HG02870 (cell line): ENCODE measurements at regions not wholly inside any gene's neighbourhood (a gene's known extent, or its start where the extent isn't known, plus 50 kb on each side); places are given as distances from the start of the nearest gene placed in this dataset.

Experiments
- ATAC-seq: cut with Tn5 transposase; IDR thresholded peaks from one replicate; pipeline ENCODE4 v1.9.1; 2021; ENCODE audit warnings: mild to moderate bottlenecking, moderate library complexity; ENCODE audit not compliant: unreplicated experiment

DNA sequence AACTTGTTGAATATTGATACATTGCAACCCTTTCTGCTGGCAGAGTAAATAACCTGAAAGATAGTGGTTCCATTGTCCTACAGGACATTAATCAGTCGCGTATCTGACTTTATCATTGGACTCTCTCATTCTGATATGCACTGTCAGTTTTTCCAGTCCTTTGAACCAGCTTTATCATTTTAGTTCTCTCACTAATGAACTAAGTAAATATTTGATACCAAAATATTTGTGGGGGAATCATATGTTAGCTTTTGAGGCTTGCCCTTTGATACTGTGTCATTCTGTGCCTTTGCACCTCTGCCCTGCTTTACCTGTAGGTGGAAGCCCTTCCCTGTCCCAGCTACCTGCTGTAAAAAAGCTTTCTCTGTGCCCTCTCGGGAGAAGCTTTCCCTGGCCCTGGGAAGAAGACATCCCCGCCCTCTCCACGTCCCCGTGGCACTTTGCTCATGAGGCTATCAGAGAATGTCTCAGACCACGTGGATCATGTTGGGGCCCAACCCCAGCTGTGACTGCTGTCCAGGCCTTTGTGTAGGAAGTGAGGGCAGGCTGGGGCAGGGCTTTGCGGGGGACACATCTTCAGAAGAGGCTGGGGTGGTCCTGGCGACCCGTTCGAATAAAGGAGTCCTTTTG, 117.8 kb upstream of the NXT1 start:
- no peak for ATAC-seq

DNA sequence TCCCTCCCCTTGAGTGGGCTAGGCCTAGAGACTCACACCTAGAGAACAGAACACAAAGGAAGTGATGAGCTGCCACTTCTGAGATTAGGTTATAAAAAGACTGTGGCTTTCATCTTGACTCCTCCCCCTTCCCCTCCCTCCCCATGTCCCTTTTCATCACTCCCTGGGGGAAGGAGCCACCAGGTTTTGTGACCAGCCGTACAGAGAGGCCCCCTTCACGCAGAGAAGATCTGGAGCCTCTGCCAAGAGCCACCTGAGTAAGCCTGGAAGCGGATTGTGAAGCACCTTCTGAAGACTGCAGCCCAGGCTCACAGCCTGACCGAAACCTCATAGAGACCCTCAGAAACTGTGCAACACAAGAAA, 118.4 kb upstream of the NXT1 start:
- ATAC-seq, result no peak

- ATAC-seq, result no peak
These were observed 118.9 kb upstream of the NXT1 start for GRCh38 chr20:23231561-23232218.

- no peak for ATAC-seq
These were observed 119.7 kb upstream of the NXT1 start for GRCh38 chr20:23230766-23231385.

DNA sequence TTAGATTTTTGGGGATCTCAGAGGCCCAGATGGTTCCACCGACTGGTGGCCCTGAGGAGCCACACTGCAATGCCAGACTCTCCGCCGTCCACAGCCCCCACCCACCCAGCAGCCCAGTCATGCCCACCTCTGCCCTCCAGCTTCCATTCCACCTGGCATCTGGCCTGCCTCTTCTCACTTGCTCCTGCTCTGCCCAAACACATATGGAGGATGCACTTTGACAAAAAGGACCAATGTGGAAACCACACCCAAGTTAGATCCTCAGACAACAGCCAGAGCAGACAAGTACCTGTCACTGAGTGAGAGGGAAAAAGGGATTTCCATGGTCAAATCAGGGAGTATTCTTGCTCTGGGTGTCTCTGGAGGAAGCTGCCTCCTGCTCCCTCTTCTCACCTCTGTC, 120.6 kb upstream of the NXT1 start:
- ATAC-seq, result no peak

DNA sequence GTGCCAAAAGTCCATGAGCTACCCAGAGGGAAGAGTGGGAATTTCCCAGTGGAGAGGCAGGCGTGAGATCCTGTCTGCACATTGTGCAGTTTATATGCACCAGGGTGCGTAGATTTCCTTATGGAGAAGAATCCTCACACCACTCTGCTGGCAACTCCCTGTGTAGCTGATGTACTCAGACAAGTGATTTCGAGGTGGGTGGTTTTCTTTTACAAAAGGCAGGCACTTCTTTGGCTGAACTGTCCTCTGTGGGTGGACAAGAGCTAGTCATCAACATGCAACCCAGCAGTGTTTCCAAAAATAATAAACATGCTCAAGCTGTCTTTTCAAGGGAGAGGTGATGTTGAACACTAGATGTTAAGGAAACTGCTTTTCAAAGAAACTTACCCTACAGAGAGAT, 121.7 kb upstream of the NXT1 start:
- no peak for ATAC-seq

DNA sequence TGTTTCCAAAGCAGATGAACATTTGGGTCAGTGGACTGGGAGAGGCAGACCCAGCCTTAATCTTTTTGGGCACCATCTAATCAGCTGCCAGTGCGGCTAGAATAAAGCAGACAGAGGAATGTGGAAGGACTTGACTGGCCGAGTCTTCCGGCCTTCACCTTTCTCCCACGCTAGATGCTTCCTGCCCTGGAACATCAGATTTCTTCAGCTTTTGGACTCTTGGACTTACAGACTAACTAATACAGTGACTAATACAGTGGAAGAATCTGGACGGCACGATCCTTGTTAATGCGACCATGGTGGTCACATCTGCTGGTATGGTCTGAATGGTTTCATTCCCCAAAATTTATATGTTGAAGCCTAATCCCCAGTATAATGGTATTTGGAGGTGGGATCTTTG, 122.6 kb upstream of the NXT1 start:
- ATAC-seq, result no peak

GRCh38 chr20:23227274-23227673, 123.3 kb upstream of the NXT1 start:
- no peak for ATAC-seq

DNA sequence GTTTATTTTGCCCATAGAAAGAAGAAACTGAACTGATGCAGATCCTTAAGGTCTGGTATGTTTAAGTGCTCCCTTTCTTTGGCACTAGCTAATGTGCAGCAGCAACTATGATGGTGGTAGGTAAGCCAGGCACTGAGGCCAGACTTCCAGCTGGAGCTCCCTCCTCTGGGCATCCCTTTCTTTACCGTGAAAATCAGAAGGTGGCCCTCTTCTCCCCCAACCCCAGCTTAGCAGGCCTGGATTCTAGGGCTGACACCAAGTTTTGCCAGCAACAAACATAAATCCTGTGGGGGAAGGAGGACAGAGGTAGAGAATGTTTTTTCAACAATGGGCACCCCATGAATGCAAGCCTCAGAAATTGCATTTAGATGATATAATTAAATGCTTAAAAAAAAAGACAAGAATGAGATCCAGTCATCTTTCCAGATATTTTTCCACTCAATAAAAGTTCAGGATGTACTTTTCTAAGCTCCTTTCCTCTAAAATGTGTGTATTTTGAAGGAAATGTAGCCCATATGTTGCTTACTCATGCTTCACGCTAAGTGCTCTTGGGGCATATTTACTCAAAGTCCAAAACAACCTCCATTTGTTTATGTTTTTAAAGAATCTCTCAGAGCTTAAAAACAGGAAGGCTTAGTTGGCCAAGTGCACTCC, 123.9 kb upstream of the NXT1 start:
- no peak for ATAC-seq

- no peak for ATAC-seq
These were observed 125.1 kb upstream of the NXT1 start for GRCh38 chr20:23225407-23226060.

- no peak for ATAC-seq
These were observed 125.8 kb upstream of the NXT1 start for GRCh38 chr20:23224806-23225205.

DNA sequence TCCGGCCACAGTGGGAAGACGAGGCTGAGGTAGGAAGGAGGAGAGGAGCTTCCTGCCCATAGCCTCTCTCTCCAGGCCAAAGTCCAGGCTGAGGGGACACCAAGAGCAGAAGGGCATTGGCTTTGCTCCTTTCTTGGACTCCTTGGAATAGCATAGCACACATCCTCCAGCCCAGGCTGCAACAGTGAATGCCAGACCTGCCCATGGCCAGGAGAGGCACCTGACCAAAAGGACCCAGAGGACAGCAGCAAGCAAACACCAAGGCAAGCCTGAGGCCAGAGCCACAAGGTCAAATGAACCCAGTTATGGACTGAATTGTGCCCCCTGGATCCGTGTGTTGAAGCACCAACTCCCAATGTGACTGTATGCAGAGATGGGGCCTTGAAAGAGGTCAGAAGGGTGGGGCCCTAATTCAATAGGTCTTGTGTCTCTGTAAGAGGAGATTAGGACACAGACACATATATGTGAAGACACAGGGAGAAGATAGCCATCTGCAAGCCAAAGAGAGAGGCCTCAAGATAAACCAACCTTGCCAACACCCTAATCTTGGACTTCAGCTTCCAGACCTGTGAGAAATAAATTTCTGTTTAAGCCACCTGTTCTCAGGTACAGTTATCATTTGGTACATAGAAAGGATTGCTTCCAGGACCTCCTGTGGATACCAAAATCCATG, 126.5 kb upstream of the NXT1 start:
- no peak for ATAC-seq

DNA sequence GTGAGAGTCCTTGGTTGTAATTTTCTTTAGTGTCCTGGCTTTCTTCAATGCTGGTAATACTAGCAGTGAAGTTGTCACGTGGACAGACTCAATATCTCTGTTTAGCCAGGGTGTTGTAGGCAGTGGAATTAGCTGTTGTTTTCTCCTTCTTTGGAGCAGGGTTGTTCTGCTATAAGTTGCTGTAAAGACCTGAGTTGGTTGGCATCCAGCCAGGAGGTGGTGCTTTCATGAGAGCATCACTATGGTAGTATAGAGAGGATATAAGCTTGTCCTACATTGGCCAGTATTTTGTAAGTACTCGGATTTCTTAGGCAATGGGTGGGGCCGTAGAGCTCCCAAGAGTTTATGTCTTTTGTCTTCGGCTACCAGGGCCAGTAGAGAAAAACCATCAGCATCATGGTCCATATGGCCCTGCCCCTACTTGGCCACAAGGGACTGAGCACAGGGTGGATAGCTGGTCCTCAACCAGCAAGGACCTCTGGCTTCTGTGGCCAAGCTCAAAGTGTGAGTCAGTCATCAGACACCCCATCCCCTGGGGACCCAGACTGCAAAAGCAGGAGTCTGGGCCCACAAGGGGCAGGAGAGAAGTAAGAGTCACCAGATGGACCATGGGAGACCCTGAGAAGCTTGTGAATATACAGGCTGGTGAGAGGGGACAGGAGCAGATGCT, 127.9 kb upstream of the NXT1 start:
- ATAC-seq, result no peak

- ATAC-seq, result no peak
These were observed 130.9 kb upstream of the CD93 start for GRCh38 chr20:23217023-23217422.

DNA sequence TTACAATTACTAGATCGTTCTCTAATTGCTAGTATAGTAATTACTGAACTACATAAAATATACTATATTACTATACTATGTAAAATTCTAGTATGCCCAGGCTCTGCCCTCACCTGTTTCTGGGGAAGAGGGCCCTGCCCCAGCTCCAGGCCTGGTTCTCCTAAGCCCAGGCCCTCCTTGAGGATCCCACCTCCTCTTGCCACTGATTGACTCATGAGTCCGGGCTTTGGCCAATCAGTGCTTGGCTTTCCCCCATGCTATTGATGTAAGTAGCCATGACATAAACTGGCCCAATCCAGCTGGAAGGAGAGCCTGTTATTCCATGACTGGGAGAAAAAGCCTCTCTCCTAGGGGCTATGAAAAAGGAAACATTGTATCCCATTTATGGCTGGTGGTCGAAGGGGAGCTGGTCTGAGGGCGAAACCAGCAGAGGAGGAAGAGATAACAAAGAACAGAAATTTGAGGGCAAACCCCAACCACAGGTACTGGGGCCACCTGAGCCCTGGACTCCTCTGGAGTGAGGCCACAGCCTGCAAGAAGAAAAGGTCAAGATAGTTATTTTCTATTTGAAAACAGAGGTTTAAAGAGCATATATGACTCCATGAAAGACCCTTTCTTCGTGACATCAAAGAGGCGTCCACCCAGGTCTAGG, 129.3 kb upstream of the CD93 start:
- no peak for ATAC-seq

- no peak for ATAC-seq
These were observed 128.8 kb upstream of the CD93 start for GRCh38 chr20:23214903-23215302.

- ATAC-seq, result no peak
These were observed 126.4 kb upstream of the CD93 start for GRCh38 chr20:23212464-23212995.

- no peak for ATAC-seq
These were observed 125.9 kb upstream of the CD93 start for GRCh38 chr20:23212011-23212410.

GRCh38 chr20:23211164-23211563, 125.0 kb upstream of the CD93 start:
- ATAC-seq, result no peak
